ENCODE measurements at regions not wholly inside any gene's neighbourhood (a gene's known extent, or its start where the extent isn't known, plus 50 kb on each side); places are given as distances from the start of the nearest gene placed in this dataset.

GRCh38 chr3:194905696-194906095, 220.0 kb downstream of the FAM43A start:
- no peak for TF ChIP-seq CTCF (IDR thresholded peaks at IDR 0.05)

- TF ChIP-seq CTCF (IDR thresholded peaks at IDR 0.05): no peak
Observed at GRCh38 chr3:194906229-194906629, 220.5 kb downstream of the FAM43A start.

- no peak for TF ChIP-seq CTCF (IDR thresholded peaks at IDR 0.05)
Observed at GRCh38 chr3:194906970-194907629, 221.4 kb downstream of the FAM43A start.

- no peak for TF ChIP-seq CTCF (IDR thresholded peaks at IDR 0.05)
Observed at GRCh38 chr3:194907811-194908210, 222.1 kb downstream of the FAM43A start.

GRCh38 chr3:194908496-194908895, 222.8 kb downstream of the FAM43A start:
- no peak for TF ChIP-seq CTCF (IDR thresholded peaks at IDR 0.05)

GRCh38 chr3:194908972-194909371, 223.3 kb downstream of the FAM43A start:
- TF ChIP-seq CTCF (IDR thresholded peaks at IDR 0.05): no peak

- no peak for TF ChIP-seq CTCF (IDR thresholded peaks at IDR 0.05)
Observed at GRCh38 chr3:194910414-194910984, 224.8 kb downstream of the FAM43A start.
